ENCODE measurements at regions not wholly inside any gene's neighbourhood (a gene's known extent, or its start where the extent isn't known, plus 50 kb on each side); places are given as distances from the start of the nearest gene placed in this dataset.

- DNase-seq: no peak
- Mint-ChIP-seq H3K27ac (no peak overlapping the region), H3K27me3 (ENCODE audit: low read depth, poor library complexity) (no peaks in the 10 kb centered on the region), H3K4me3 (no peak overlapping the region), H3K4me1 (no peaks in the 10 kb centered on the region), H3K9me3 (no peaks in the 10 kb centered on the region), H3K36me3 (ENCODE audit: low read depth) (no peaks in the 10 kb centered on the region)
- TF ChIP-seq, protein P1, sequence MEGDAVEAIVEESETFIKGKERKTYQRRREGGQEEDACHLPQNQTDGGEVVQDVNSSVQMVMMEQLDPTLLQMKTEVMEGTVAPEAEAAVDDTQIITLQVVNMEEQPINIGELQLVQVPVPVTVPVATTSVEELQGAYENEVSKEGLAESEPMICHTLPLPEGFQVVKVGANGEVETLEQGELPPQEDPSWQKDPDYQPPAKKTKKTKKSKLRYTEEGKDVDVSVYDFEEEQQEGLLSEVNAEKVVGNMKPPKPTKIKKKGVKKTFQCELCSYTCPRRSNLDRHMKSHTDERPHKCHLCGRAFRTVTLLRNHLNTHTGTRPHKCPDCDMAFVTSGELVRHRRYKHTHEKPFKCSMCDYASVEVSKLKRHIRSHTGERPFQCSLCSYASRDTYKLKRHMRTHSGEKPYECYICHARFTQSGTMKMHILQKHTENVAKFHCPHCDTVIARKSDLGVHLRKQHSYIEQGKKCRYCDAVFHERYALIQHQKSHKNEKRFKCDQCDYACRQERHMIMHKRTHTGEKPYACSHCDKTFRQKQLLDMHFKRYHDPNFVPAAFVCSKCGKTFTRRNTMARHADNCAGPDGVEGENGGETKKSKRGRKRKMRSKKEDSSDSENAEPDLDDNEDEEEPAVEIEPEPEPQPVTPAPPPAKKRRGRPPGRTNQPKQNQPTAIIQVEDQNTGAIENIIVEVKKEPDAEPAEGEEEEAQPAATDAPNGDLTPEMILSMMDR (IDR thresholded peaks at IDR 0.05): no peak
Measured at GRCh38 chr1:186532466-186532865, 71.6 kb upstream of the PDC start.

- H3K9me3 Mint-ChIP-seq: no peaks in the 10 kb centered on the region
- H3K4me1 Mint-ChIP-seq: no peaks in the 10 kb centered on the region
Measured at GRCh38 chr1:186531561-186532165, 70.7 kb upstream of the PDC start.

DNA sequence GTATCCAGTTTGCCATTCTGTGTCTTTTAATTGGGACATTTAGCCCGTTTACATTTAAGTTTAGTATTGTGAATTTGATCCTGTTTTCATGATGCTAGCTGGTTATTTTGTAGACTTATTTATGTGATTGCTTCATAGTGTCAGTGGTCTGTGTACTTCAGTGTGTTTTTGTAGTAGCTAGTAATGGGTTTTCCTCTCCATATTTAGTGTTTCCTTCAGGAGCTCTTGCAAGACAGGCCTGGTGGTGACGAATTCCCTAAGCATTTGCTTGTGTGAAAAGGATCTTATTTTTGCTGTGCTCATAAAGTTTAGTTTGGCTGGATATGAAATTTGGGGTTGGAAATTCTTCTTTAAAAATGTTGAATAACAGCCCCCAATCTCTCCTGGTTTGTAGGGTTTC, 69.2 kb upstream of the PDC start:
- no peak overlapping the region for H3K27ac Mint-ChIP-seq
- TF ChIP-seq, protein P1 (IDR thresholded peaks at IDR 0.05): no peak
- H3K4me1 Mint-ChIP-seq: no peaks in the 10 kb centered on the region
- no peak overlapping the region for H3K4me3 Mint-ChIP-seq
- H3K27me3 Mint-ChIP-seq (ENCODE audit: low read depth, poor library complexity): no peaks in the 10 kb centered on the region
- no peak for DNase-seq
- H3K9me3 Mint-ChIP-seq: peaks cover 8% of the 10 kb centered on the region
- no peaks in the 10 kb centered on the region for H3K36me3 Mint-ChIP-seq (ENCODE audit: low read depth)

More at GRCh38 chr1:186531561-186532165, 70.7 kb upstream of the PDC start:
- Mint-ChIP-seq H3K27me3 (ENCODE audit: low read depth, poor library complexity) (no peaks in the 10 kb centered on the region), H3K4me3 (no peak overlapping the region), H3K27ac (no peak overlapping the region), H3K36me3 (ENCODE audit: low read depth) (no peaks in the 10 kb centered on the region)
- DNase-seq: no peak
- TF ChIP-seq, protein P1 (IDR thresholded peaks at IDR 0.05): no peak

- Mint-ChIP-seq H3K4me1 (no peaks in the 10 kb centered on the region), H3K9me3 (peaks cover 12% of the 10 kb centered on the region), H3K4me3 (no peak overlapping the region), H3K27ac (no peak overlapping the region), H3K36me3 (ENCODE audit: low read depth) (no peaks in the 10 kb centered on the region), H3K27me3 (ENCODE audit: low read depth, poor library complexity) (no peaks in the 10 kb centered on the region)
- TF ChIP-seq, protein P1 (IDR thresholded peaks at IDR 0.05): no peak
- DNase-seq: no peak
Measured at GRCh38 chr1:186519982-186520381, 59.1 kb upstream of the PDC start.

GRCh38 chr1:186518822-186519381, 58.0 kb upstream of the PDC start:
- Mint-ChIP-seq H3K27ac (no peak overlapping the region), H3K36me3 (ENCODE audit: low read depth) (no peaks in the 10 kb centered on the region), H3K9me3 (peaks cover 10% of the 10 kb centered on the region), H3K4me3 (no peak overlapping the region), H3K27me3 (ENCODE audit: low read depth, poor library complexity) (no peaks in the 10 kb centered on the region), H3K4me1 (no peaks in the 10 kb centered on the region)
- no peak for DNase-seq
- TF ChIP-seq, protein P1 (IDR thresholded peaks at IDR 0.05): no peak

- no peak for DNase-seq
- no peak overlapping the region for H3K4me3 Mint-ChIP-seq
- H3K27ac Mint-ChIP-seq: no peak overlapping the region
- no peaks in the 10 kb centered on the region for H3K4me1 Mint-ChIP-seq
- H3K27me3 Mint-ChIP-seq (ENCODE audit: low read depth, poor library complexity): no peaks in the 10 kb centered on the region
- no peaks in the 10 kb centered on the region for H3K36me3 Mint-ChIP-seq (ENCODE audit: low read depth)
- H3K9me3 Mint-ChIP-seq: peaks cover 8% of the 10 kb centered on the region
- TF ChIP-seq, protein P1 (IDR thresholded peaks at IDR 0.05): no peak
Measured at GRCh38 chr1:186518395-186518794, 57.5 kb upstream of the PDC start.
